ENCODE measurements at regions not wholly inside any gene's neighbourhood (a gene's known extent, or its start where the extent isn't known, plus 50 kb on each side); places are given as distances from the start of the nearest gene placed in this dataset.

DNA sequence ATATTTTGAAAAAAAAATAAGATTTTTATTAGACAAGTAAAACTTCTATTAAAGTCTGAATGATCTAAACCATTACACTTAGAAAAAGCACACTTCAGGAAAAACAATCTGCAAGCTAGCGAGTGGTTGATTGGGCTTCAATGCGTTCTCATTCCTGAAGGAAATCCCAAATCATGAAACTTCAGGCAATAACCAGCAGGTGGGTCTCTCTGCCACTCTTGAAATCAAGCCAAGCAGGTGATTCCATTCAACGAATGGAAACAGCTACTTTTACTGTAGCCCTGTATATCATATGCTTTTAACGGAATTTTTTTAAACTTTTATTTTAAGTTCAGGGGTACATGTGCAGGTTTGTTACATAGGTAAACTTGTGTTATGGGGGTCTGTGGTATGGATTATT is 234.5 kb upstream of the TRPM3 start:
- Histone ChIP-seq H3K27ac (no peak overlapping the region), H3K27me3 (no peaks in the 10 kb centered on the region), H3K9me3 (no peaks in the 10 kb centered on the region), H3K36me3 (no peaks in the 10 kb centered on the region), H3K4me3 (no peak overlapping the region), H3K4me1 (no peaks in the 10 kb centered on the region)
- WGBS = 76% methylated on average over 4 of the region's 4 CpGs
- no peak for TF ChIP-seq POLR2AphosphoS5 (IDR thresholded peaks at IDR 0.05)
- TF ChIP-seq, protein P1, sequence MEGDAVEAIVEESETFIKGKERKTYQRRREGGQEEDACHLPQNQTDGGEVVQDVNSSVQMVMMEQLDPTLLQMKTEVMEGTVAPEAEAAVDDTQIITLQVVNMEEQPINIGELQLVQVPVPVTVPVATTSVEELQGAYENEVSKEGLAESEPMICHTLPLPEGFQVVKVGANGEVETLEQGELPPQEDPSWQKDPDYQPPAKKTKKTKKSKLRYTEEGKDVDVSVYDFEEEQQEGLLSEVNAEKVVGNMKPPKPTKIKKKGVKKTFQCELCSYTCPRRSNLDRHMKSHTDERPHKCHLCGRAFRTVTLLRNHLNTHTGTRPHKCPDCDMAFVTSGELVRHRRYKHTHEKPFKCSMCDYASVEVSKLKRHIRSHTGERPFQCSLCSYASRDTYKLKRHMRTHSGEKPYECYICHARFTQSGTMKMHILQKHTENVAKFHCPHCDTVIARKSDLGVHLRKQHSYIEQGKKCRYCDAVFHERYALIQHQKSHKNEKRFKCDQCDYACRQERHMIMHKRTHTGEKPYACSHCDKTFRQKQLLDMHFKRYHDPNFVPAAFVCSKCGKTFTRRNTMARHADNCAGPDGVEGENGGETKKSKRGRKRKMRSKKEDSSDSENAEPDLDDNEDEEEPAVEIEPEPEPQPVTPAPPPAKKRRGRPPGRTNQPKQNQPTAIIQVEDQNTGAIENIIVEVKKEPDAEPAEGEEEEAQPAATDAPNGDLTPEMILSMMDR (IDR thresholded peaks at IDR 0.05) = no peak
- TF ChIP-seq POLR2A (IDR thresholded peaks at IDR 0.05) = no peak
- no peak for TF ChIP-seq EP300 (IDR thresholded peaks at IDR 0.05)
- no peak for DNase-seq (ENCODE audit: low spot score in 2 of 2)

DNA sequence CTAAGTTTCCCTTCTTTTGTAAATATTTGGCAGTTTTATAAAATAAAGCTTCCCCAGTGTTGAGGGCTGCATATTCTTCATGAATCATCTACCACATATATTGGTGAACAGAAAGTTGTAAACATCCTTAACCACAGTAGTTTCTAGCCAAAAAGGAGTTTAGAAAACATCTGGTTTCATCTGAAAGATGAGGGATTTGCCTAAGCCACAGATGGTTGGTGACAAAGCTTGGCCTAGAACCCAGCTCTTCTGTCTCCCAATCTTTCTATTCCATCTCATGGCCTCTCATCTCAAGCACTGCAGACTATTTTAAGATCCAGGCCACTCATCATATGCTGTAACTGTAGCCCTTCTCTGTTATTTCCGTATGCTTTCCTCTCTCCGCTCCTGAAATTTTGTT is 232.3 kb upstream of the TRPM3 start:
- 80% methylated on average over 2 of the region's 2 CpGs for WGBS
- no peak for DNase-seq (ENCODE audit: low spot score in 2 of 2)
- Histone ChIP-seq H3K27me3 (no peaks in the 10 kb centered on the region), H3K4me3 (no peak overlapping the region), H3K36me3 (no peaks in the 10 kb centered on the region), H3K9me3 (no peaks in the 10 kb centered on the region), H3K27ac (no peak overlapping the region), H3K4me1 (no peaks in the 10 kb centered on the region)
- TF ChIP-seq POLR2A (IDR thresholded peaks at IDR 0.05) (no peak), EP300 (IDR thresholded peaks at IDR 0.05) (no peak), POLR2AphosphoS5 (IDR thresholded peaks at IDR 0.05) (no peak)
- TF ChIP-seq, protein P1 (IDR thresholded peaks at IDR 0.05) = no peak

DNA sequence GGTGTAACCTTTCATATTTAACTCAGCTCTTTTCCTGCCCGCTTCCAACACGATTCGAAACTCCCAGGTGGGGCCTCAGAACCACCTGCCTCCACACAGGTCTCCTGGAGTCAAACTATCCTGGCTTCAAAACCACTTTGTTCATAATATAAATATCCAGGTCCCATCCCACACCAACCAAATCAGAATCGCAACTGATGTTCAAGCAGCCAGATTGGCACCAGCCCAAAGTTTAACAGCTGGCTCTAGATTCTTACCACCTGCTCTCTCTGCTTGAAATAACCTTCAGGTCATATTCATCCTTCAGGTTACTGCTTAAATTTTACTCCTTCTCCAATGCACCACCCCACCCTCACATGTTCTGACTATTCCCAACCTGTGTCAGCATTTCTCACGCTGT is 231.4 kb upstream of the TRPM3 start:
- H3K27ac ChIP-seq = no peak overlapping the region
- H3K4me1 ChIP-seq = no peaks in the 10 kb centered on the region
- DNase-seq (ENCODE audit: low spot score in 2 of 2) = no peak
- 46% methylated on average over 5 of the region's 5 CpGs for WGBS
- H3K27me3 ChIP-seq = no peaks in the 10 kb centered on the region
- no peak overlapping the region for H3K4me3 ChIP-seq
- no peaks in the 10 kb centered on the region for H3K36me3 ChIP-seq
- TF ChIP-seq EP300 (IDR thresholded peaks at IDR 0.05) (no peak), POLR2A (IDR thresholded peaks at IDR 0.05) (no peak), POLR2AphosphoS5 (IDR thresholded peaks at IDR 0.05) (no peak)
- TF ChIP-seq, protein P1 (IDR thresholded peaks at IDR 0.05) = no peak
- no peaks in the 10 kb centered on the region for H3K9me3 ChIP-seq

DNA sequence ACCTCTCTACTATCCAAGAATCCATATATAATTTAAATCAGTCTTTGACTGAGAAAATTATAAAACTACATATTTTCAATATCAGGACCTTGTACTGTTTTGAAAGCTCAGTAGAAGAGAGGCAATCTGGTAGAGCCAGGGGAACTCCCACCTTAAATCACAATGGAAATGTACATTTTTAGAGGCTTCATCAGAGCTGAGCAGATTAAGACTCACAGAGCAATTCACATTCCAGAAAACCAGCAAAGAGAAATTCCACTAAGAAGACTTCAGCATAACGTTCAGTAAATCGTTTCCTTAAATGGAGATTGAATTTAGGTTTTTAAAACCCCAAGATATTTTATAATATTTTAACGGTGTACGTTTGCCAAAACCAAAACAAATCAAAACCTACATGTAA is 227.8 kb upstream of the TRPM3 start:
- Histone ChIP-seq H3K9me3 (no peaks in the 10 kb centered on the region), H3K4me1 (no peaks in the 10 kb centered on the region), H3K36me3 (no peaks in the 10 kb centered on the region), H3K27ac (no peak overlapping the region), H3K27me3 (no peaks in the 10 kb centered on the region), H3K4me3 (no peak overlapping the region)
- TF ChIP-seq POLR2A (IDR thresholded peaks at IDR 0.05) (no peak), EP300 (IDR thresholded peaks at IDR 0.05) (no peak), POLR2AphosphoS5 (IDR thresholded peaks at IDR 0.05) (no peak)
- TF ChIP-seq, protein P1 (IDR thresholded peaks at IDR 0.05) = no peak
- no peak for DNase-seq (ENCODE audit: low spot score in 2 of 2)
- 64% methylated on average over 4 of the region's 4 CpGs for WGBS

DNA sequence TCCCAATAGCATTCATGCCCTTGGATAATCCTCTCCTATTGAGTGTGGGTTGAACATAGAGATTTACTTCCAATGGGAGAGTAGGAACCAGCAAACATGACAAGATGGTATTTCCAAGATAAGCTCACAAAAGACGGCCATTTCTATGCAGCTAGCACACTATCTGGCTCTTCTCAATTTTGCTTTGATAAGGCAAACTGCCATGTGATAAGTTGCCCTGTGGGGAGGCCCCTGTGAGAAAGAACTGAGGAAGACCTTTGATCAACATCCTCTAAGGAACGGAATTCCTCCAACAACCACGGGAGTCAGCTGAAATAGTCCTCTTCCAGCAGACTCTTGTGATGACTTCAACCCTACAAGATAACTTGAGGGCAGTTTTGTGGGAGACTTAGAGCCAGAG is 211.9 kb upstream of the TRPM3 start:
- no peak for DNase-seq (ENCODE audit: low spot score in 2 of 2)
- no peaks in the 10 kb centered on the region for H3K36me3 ChIP-seq
- WGBS = 70% methylated on average over 3 of the region's 3 CpGs

More for the DNA sequence above, 211.9 kb upstream of the TRPM3 start:
- Histone ChIP-seq H3K4me3 (no peak overlapping the region), H3K27me3 (no peaks in the 10 kb centered on the region), H3K27ac (no peak overlapping the region), H3K4me1 (no peaks in the 10 kb centered on the region), H3K9me3 (no peaks in the 10 kb centered on the region)
- no peak for TF ChIP-seq EP300 (IDR thresholded peaks at IDR 0.05)
- no peak for TF ChIP-seq POLR2A (IDR thresholded peaks at IDR 0.05)
- no peak for TF ChIP-seq POLR2AphosphoS5 (IDR thresholded peaks at IDR 0.05)
- TF ChIP-seq, protein P1 (IDR thresholded peaks at IDR 0.05) = no peak

All from suprapubic skin (tissue), 4 donors.